ENCODE measurements at regions not wholly inside any gene's neighbourhood (a gene's known extent, or its start where the extent isn't known, plus 50 kb on each side); places are given as distances from the start of the nearest gene placed in this dataset.
A peak's percentile ranks its signal among the peaks of the same experiment; 100 is the strongest.

DNA sequence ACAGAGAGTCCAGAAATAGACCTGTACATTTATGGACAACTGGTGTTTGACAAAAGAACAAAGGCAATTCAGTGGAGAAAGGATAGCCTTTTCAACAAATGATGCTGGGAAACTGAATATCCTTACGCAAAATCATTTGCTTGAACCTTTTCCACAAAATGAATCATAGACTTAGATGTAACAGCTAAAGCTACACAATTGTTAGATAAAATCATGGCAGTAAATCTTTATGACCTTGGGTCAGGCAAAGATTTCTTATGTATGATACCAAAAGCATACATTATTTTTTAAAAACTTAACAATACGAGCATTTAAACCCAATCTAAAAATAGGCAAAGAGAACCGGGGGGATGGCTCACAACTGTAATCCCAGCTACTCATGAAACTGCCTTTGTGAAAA lies 73.5 kb upstream of the DST start:
- TF ChIP-seq SP1 (IDR thresholded peaks at IDR 0.05) (no peak), RAD21 (IDR thresholded peaks at IDR 0.05) (no peak), FOXA1 (IDR thresholded peaks at IDR 0.05) (no peak), NR2F2 (IDR thresholded peaks at IDR 0.05) (no peak), FOXA2 (IDR thresholded peaks at IDR 0.05) (no peak), JUND (IDR thresholded peaks at IDR 0.05) (no peak)
- TF ChIP-seq, protein P1, sequence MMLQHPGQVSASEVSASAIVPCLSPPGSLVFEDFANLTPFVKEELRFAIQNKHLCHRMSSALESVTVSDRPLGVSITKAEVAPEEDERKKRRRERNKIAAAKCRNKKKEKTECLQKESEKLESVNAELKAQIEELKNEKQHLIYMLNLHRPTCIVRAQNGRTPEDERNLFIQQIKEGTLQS (IDR thresholded peaks at IDR 0.05) = no peak
- TF ChIP-seq, protein P2, sequence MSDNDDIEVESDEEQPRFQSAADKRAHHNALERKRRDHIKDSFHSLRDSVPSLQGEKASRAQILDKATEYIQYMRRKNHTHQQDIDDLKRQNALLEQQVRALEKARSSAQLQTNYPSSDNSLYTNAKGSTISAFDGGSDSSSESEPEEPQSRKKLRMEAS (IDR thresholded peaks at IDR 0.05) = no peak
- TF ChIP-seq, protein P3, sequence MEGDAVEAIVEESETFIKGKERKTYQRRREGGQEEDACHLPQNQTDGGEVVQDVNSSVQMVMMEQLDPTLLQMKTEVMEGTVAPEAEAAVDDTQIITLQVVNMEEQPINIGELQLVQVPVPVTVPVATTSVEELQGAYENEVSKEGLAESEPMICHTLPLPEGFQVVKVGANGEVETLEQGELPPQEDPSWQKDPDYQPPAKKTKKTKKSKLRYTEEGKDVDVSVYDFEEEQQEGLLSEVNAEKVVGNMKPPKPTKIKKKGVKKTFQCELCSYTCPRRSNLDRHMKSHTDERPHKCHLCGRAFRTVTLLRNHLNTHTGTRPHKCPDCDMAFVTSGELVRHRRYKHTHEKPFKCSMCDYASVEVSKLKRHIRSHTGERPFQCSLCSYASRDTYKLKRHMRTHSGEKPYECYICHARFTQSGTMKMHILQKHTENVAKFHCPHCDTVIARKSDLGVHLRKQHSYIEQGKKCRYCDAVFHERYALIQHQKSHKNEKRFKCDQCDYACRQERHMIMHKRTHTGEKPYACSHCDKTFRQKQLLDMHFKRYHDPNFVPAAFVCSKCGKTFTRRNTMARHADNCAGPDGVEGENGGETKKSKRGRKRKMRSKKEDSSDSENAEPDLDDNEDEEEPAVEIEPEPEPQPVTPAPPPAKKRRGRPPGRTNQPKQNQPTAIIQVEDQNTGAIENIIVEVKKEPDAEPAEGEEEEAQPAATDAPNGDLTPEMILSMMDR (IDR thresholded peaks at IDR 0.05; ENCODE audit: low read depth, low read length, missing input control) = no peak
- peaks cover 3 to 24% (median 9%) of the 10 kb centered on the region in 4 donors for H3K4me1 ChIP-seq (ENCODE audit: control insufficient read depth in 4 of 4, insufficient read depth in 4 of 4, low read length in 3 of 4)
- no peaks in the 10 kb centered on the region for H3K9me3 ChIP-seq (ENCODE audit: control insufficient read depth in 4 of 4, low read length in 3 of 4)
- DNase-seq (ENCODE audit: low spot score) = no peak
- WGBS = 92% methylated on average over 3 of the region's 3 CpGs
- no peaks in the 10 kb centered on the region for H3K27me3 ChIP-seq (ENCODE audit: control insufficient read depth in 4 of 4, insufficient read depth in 4 of 4, low read length in 3 of 4)
- H3K27ac ChIP-seq (ENCODE audit: low read depth in 1 of 2, low read length in 2 of 2) = peak overlapping the region in 1 of 2 donors; percentile 56
- H3K4me3 ChIP-seq (ENCODE audit: low read depth in 1 of 3, low read length in 3 of 3) = no peak overlapping the region
- no peak overlapping the region for H3K9ac ChIP-seq (ENCODE audit: low read depth in 1 of 2, low read length in 2 of 2)
- H3K36me3 ChIP-seq (ENCODE audit: control insufficient read depth in 4 of 4, insufficient read depth in 3 of 4, low read depth in 1 of 4, low read length in 3 of 4) = no peaks in the 10 kb centered on the region

DNA sequence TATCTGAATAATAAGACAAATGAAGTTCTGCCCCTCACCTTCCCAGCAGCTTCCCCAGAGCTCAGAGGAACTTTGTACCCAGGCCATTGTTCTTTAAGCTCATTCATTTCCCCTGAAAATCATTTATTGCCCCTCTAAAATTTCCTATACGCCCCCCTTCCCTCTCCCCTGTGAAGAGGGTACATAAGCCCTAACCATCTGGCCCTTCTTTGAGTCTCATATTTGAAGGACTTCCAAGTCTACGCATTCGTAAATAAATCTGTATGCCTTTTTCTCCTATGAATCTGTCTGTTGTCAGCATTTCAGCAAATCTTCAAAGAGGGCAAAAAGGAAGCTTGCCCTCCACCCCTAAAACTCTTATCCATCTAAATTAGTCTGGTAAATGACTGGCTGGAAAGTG lies 73.1 kb upstream of the DST start:
- Histone ChIP-seq H3K9ac (ENCODE audit: low read depth in 1 of 2, low read length in 2 of 2) (no peak overlapping the region), H3K27ac (ENCODE audit: low read depth in 1 of 2, low read length in 2 of 2) (peak overlapping the region; percentile 56 to 72), H3K9me3 (ENCODE audit: control insufficient read depth in 4 of 4, low read length in 3 of 4) (no peaks in the 10 kb centered on the region), H3K36me3 (ENCODE audit: control insufficient read depth in 4 of 4, insufficient read depth in 3 of 4, low read depth in 1 of 4, low read length in 3 of 4) (no peaks in the 10 kb centered on the region), H3K27me3 (ENCODE audit: control insufficient read depth in 4 of 4, insufficient read depth in 4 of 4, low read length in 3 of 4) (no peaks in the 10 kb centered on the region), H3K4me1 (ENCODE audit: control insufficient read depth in 4 of 4, insufficient read depth in 4 of 4, low read length in 3 of 4) (peaks cover 3 to 24% (median 9%) of the 10 kb centered on the region in 4 donors), H3K4me3 (ENCODE audit: low read depth in 1 of 3, low read length in 3 of 3) (no peak overlapping the region)
- no peak for DNase-seq (ENCODE audit: low spot score)
- 88% methylated on average over 3 of the region's 3 CpGs for WGBS
- no peak for TF ChIP-seq JUND (IDR thresholded peaks at IDR 0.05)
- no peak for TF ChIP-seq EGR1 (IDR thresholded peaks at IDR 0.05; ENCODE audit: low read depth in 2 of 2)
- TF ChIP-seq, protein P4, sequence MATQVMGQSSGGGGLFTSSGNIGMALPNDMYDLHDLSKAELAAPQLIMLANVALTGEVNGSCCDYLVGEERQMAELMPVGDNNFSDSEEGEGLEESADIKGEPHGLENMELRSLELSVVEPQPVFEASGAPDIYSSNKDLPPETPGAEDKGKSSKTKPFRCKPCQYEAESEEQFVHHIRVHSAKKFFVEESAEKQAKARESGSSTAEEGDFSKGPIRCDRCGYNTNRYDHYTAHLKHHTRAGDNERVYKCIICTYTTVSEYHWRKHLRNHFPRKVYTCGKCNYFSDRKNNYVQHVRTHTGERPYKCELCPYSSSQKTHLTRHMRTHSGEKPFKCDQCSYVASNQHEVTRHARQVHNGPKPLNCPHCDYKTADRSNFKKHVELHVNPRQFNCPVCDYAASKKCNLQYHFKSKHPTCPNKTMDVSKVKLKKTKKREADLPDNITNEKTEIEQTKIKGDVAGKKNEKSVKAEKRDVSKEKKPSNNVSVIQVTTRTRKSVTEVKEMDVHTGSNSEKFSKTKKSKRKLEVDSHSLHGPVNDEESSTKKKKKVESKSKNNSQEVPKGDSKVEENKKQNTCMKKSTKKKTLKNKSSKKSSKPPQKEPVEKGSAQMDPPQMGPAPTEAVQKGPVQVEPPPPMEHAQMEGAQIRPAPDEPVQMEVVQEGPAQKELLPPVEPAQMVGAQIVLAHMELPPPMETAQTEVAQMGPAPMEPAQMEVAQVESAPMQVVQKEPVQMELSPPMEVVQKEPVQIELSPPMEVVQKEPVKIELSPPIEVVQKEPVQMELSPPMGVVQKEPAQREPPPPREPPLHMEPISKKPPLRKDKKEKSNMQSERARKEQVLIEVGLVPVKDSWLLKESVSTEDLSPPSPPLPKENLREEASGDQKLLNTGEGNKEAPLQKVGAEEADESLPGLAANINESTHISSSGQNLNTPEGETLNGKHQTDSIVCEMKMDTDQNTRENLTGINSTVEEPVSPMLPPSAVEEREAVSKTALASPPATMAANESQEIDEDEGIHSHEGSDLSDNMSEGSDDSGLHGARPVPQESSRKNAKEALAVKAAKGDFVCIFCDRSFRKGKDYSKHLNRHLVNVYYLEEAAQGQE (IDR thresholded peaks at IDR 0.05) = no peak
- no peak for TF ChIP-seq RAD21 (IDR thresholded peaks at IDR 0.05)
- no peak for TF ChIP-seq HNF4A (conservative IDR thresholded peaks at IDR 0.05)
- TF ChIP-seq YY1 (IDR thresholded peaks at IDR 0.05) = no peak
- TF ChIP-seq TAF1 (conservative IDR thresholded peaks at IDR 0.05) = no peak
- TF ChIP-seq, protein P5, sequence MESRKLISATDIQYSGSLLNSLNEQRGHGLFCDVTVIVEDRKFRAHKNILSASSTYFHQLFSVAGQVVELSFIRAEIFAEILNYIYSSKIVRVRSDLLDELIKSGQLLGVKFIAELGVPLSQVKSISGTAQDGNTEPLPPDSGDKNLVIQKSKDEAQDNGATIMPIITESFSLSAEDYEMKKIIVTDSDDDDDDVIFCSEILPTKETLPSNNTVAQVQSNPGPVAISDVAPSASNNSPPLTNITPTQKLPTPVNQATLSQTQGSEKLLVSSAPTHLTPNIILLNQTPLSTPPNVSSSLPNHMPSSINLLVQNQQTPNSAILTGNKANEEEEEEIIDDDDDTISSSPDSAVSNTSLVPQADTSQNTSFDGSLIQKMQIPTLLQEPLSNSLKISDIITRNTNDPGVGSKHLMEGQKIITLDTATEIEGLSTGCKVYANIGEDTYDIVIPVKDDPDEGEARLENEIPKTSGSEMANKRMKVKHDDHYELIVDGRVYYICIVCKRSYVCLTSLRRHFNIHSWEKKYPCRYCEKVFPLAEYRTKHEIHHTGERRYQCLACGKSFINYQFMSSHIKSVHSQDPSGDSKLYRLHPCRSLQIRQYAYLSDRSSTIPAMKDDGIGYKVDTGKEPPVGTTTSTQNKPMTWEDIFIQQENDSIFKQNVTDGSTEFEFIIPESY (IDR thresholded peaks at IDR 0.05) = no peak
- no peak for TF ChIP-seq NR2F2 (IDR thresholded peaks at IDR 0.05)
- no peak for TF ChIP-seq HNF4G (IDR thresholded peaks at IDR 0.05)
- no peak for TF ChIP-seq GABPA (IDR thresholded peaks at IDR 0.05 in 1 of 2, conservative IDR thresholded peaks at IDR 0.05 in 1 of 2)
- TF ChIP-seq, protein P3 (IDR thresholded peaks at IDR 0.05; ENCODE audit: low read depth, low read length, missing input control) = no peak
- TF ChIP-seq FOXA2 (IDR thresholded peaks at IDR 0.05) = no peak
- TF ChIP-seq RXRA (IDR thresholded peaks at IDR 0.05) = no peak
- TF ChIP-seq SP1 (IDR thresholded peaks at IDR 0.05) = no peak
- TF ChIP-seq, protein P1 (IDR thresholded peaks at IDR 0.05) = no peak
